ENCODE measurements at regions not wholly inside any gene's neighbourhood (a gene's known extent, or its start where the extent isn't known, plus 50 kb on each side); places are given as distances from the start of the nearest gene placed in this dataset.

DNA sequence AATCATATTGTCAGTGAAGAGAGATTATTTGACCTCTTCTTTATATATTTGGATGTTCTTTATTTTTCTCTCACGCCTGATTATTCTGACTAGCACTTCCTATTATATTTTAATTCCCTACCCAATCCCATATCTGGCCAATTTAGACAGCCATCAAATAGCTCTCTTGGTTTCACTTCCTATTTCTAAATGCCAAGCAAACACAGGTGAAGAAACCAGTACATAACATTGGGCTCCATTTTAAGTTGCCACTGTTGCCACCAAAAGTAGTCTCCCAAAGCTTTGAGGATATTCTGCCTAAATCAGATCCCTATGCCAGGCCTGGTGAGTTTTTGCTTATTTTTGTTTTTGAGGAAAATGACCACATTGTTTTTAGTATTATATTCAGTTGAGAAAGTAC is 547.0 kb downstream of the MBD2 start (continued):
- no peak for TF ChIP-seq KDM5B (IDR thresholded peaks at IDR 0.05; ENCODE audit: insufficient replicate concordance, low read depth, low read length)
- no peak for TF ChIP-seq RAD51 (IDR thresholded peaks at IDR 0.05; ENCODE audit: borderline replicate concordance, low read depth)
- TF ChIP-seq ZBTB17 (CRISPR knock-in tag; IDR thresholded peaks at IDR 0.05), result no peak
- TF ChIP-seq ZNF197 (CRISPR knock-in tag; IDR thresholded peaks at IDR 0.05; ENCODE audit: low read depth), result no peak

DNA sequence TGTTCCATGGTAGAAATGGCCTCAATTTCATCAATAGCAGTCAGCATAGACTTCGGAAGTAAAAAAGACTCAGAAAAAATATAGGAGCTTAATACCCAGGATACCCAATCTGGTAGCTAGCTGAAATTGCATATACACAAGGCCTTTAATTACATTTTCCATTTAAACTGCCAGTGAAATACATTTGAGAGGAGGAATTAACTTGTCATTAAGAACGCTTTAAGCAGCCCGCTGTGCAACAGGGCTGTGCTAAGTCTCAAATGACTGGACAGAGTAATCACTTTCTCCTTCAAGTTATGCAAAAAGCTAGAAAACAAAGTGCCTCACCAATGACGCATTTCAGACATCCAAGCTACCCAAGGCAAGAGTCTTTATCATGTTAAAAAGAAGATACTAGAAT is 558.8 kb downstream of the MBD2 start:
- BruUV-seq (replicated peaks), result no TSS peak
- FAIRE-seq, result no peak
- CTCF ChIA-PET (ENCODE audit: low intra/inter-chr PET ratio), result no interaction called here
- POLR2A ChIA-PET, result no interaction called here
- Histone ChIP-seq H3K36me3 (ENCODE audit: control insufficient read depth, insufficient read depth, low read length) (no peaks in the 10 kb centered on the region), H2AFZ (ENCODE audit: low read depth, low read length) (no peak overlapping the region), H3K27me3 (ENCODE audit: control insufficient read depth in 2 of 2, insufficient read depth in 2 of 2, low read length in 2 of 2) (no peaks in the 10 kb centered on the region), H3K27ac (ENCODE audit: extremely low read depth, low read depth, low read length) (no peak overlapping the region), H3K4me3 (no peak overlapping the region), H3K9ac (ENCODE audit: insufficient read depth in 1 of 2, low read depth in 2 of 2, low read length in 2 of 2) (no peak overlapping the region), H3K9me1 (ENCODE audit: control insufficient read depth, insufficient read depth, low read length) (no peaks in the 10 kb centered on the region), H3K4me2 (ENCODE audit: insufficient read depth, low read length) (no peak overlapping the region), H4K20me1 (replicated peaks; ENCODE audit: control insufficient read depth, insufficient read depth, low read length) (no peaks in the 10 kb centered on the region), H3K79me2 (ENCODE audit: control insufficient read depth, insufficient read depth, low read length) (no peaks in the 10 kb centered on the region), H3K9me3 (replicated peaks; ENCODE audit: control insufficient read depth, insufficient read depth, low read depth, low read length) (no peaks in the 10 kb centered on the region), H3K4me1 (replicated peaks in 1 of 2; ENCODE audit: control insufficient read depth in 2 of 2, insufficient read depth in 2 of 2, low read length in 2 of 2) (no peaks in the 10 kb centered on the region)
- WGBS (ENCODE audit: insufficient coverage, low coverage, missing lambda C conversion rate), result 0% methylated on average over 4 of the region's 4 CpGs
- no peak for ATAC-seq
- TF ChIP-seq, protein P1, sequence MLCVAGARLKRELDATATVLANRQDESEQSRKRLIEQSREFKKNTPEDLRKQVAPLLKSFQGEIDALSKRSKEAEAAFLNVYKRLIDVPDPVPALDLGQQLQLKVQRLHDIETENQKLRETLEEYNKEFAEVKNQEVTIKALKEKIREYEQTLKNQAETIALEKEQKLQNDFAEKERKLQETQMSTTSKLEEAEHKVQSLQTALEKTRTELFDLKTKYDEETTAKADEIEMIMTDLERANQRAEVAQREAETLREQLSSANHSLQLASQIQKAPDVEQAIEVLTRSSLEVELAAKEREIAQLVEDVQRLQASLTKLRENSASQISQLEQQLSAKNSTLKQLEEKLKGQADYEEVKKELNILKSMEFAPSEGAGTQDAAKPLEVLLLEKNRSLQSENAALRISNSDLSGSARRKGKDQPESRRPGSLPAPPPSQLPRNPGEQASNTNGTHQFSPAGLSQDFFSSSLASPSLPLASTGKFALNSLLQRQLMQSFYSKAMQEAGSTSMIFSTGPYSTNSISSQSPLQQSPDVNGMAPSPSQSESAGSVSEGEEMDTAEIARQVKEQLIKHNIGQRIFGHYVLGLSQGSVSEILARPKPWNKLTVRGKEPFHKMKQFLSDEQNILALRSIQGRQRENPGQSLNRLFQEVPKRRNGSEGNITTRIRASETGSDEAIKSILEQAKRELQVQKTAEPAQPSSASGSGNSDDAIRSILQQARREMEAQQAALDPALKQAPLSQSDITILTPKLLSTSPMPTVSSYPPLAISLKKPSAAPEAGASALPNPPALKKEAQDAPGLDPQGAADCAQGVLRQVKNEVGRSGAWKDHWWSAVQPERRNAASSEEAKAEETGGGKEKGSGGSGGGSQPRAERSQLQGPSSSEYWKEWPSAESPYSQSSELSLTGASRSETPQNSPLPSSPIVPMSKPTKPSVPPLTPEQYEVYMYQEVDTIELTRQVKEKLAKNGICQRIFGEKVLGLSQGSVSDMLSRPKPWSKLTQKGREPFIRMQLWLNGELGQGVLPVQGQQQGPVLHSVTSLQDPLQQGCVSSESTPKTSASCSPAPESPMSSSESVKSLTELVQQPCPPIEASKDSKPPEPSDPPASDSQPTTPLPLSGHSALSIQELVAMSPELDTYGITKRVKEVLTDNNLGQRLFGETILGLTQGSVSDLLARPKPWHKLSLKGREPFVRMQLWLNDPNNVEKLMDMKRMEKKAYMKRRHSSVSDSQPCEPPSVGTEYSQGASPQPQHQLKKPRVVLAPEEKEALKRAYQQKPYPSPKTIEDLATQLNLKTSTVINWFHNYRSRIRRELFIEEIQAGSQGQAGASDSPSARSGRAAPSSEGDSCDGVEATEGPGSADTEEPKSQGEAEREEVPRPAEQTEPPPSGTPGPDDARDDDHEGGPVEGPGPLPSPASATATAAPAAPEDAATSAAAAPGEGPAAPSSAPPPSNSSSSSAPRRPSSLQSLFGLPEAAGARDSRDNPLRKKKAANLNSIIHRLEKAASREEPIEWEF (CRISPR knock-in tag; IDR thresholded peaks at IDR 0.05), result no peak
- TF ChIP-seq CREM (IDR thresholded peaks at IDR 0.05; ENCODE audit: low read depth) (no peak), KLF13 (tag; IDR thresholded peaks at IDR 0.05; ENCODE audit: borderline replicate concordance, low read depth) (no peak), CHD4 (IDR thresholded peaks at IDR 0.05; ENCODE audit: insufficient read depth, insufficient replicate concordance, low read depth, low read length, poor library complexity, severe bottlenecking) (no peak), NBN (IDR thresholded peaks at IDR 0.05; ENCODE audit: low read depth) (no peak), ZFP1 (CRISPR knock-in tag; IDR thresholded peaks at IDR 0.05) (no peak), KDM2B (CRISPR knock-in tag; IDR thresholded peaks at IDR 0.05) (no peak), ZNF146 (CRISPR knock-in tag; IDR thresholded peaks at IDR 0.05; ENCODE audit: unreplicated experiment) (no peak), ZNF12 (CRISPR knock-in tag; IDR thresholded peaks at IDR 0.05) (no peak)
- TF ChIP-seq, protein P2, sequence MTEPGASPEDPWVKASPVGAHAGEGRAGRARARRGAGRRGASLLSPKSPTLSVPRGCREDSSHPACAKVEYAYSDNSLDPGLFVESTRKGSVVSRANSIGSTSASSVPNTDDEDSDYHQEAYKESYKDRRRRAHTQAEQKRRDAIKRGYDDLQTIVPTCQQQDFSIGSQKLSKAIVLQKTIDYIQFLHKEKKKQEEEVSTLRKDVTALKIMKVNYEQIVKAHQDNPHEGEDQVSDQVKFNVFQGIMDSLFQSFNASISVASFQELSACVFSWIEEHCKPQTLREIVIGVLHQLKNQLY (CRISPR knock-in tag; conservative IDR thresholded peaks at IDR 0.05), result no peak
- TF ChIP-seq, protein P3, sequence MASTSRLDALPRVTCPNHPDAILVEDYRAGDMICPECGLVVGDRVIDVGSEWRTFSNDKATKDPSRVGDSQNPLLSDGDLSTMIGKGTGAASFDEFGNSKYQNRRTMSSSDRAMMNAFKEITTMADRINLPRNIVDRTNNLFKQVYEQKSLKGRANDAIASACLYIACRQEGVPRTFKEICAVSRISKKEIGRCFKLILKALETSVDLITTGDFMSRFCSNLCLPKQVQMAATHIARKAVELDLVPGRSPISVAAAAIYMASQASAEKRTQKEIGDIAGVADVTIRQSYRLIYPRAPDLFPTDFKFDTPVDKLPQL (IDR thresholded peaks at IDR 0.05; ENCODE audit: extremely low read depth, insufficient read length), result no peak
- DNase-seq (ENCODE audit: extremely low read depth in 1 of 4, low spot score in 3 of 4), result no peak
- in situ Hi-C loops (cut with MboI), result no loop called here
- intact Hi-C loops (cut with micrococcal nuclease), result no loop called here

Data from K562 (cell line).